ENCODE measurements at regions not wholly inside any gene's neighbourhood (a gene's known extent, or its start where the extent isn't known, plus 50 kb on each side); places are given as distances from the start of the nearest gene placed in this dataset.

GRCh38 chr1:221448585-221449175, 293.2 kb downstream of the DUSP10 start:
- DNase-seq (ENCODE audit: insufficient read length, low spot score) (no peak), FAIRE-seq (no peak)
- TF ChIP-seq POLR2A (IDR thresholded peaks at IDR 0.05; ENCODE audit: low read depth, low read length), result no peak

GRCh38 chr1:221449194-221449593, 292.7 kb downstream of the DUSP10 start:
- no peak for DNase-seq (ENCODE audit: insufficient read length, low spot score)
- no peak for TF ChIP-seq POLR2A (IDR thresholded peaks at IDR 0.05; ENCODE audit: low read depth, low read length)
- FAIRE-seq, result no peak

- no peak for DNase-seq (ENCODE audit: insufficient read length, low spot score)
- peak; percentile 6 for FAIRE-seq
- TF ChIP-seq POLR2A (IDR thresholded peaks at IDR 0.05; ENCODE audit: low read depth, low read length), result no peak
These were observed 292.0 kb downstream of the DUSP10 start for GRCh38 chr1:221449801-221450470.

- no peak for TF ChIP-seq POLR2A (IDR thresholded peaks at IDR 0.05; ENCODE audit: low read depth, low read length)
- no peak for FAIRE-seq
- no peak for DNase-seq (ENCODE audit: insufficient read length, low spot score)
These were observed 290.1 kb downstream of the DUSP10 start for GRCh38 chr1:221451741-221452140.

GRCh38 chr1:221454096-221454495, 287.8 kb downstream of the DUSP10 start:
- FAIRE-seq (no peak), DNase-seq (ENCODE audit: insufficient read length, low spot score) (no peak)
- TF ChIP-seq POLR2A (IDR thresholded peaks at IDR 0.05; ENCODE audit: low read depth, low read length), result no peak

- DNase-seq (ENCODE audit: insufficient read length, low spot score) (no peak), FAIRE-seq (no peak)
- TF ChIP-seq POLR2A (IDR thresholded peaks at IDR 0.05; ENCODE audit: low read depth, low read length), result no peak
These were observed 285.0 kb downstream of the DUSP10 start for GRCh38 chr1:221456918-221457317.

- no peak for TF ChIP-seq POLR2A (IDR thresholded peaks at IDR 0.05; ENCODE audit: low read depth, low read length)
- FAIRE-seq, result no peak
- DNase-seq (ENCODE audit: insufficient read length, low spot score), result no peak
These were observed 284.0 kb downstream of the DUSP10 start for GRCh38 chr1:221457685-221458446.

GRCh38 chr1:221458447-221459156, 283.3 kb downstream of the DUSP10 start:
- no peak for TF ChIP-seq POLR2A (IDR thresholded peaks at IDR 0.05; ENCODE audit: low read depth, low read length)
- FAIRE-seq (no peak), DNase-seq (ENCODE audit: insufficient read length, low spot score) (no peak)

GRCh38 chr1:221459558-221459957, 282.3 kb downstream of the DUSP10 start:
- TF ChIP-seq POLR2A (IDR thresholded peaks at IDR 0.05; ENCODE audit: low read depth, low read length), result no peak
- no peak for FAIRE-seq
- no peak for DNase-seq (ENCODE audit: insufficient read length, low spot score)

GRCh38 chr1:221462345-221462744, 279.5 kb downstream of the DUSP10 start:
- TF ChIP-seq POLR2A (IDR thresholded peaks at IDR 0.05; ENCODE audit: low read depth, low read length), result no peak
- no peak for FAIRE-seq
- DNase-seq (ENCODE audit: insufficient read length, low spot score), result no peak

- no peak for TF ChIP-seq POLR2A (IDR thresholded peaks at IDR 0.05; ENCODE audit: low read depth, low read length)
- no peak for FAIRE-seq
- DNase-seq (ENCODE audit: insufficient read length, low spot score), result no peak
These were observed 273.3 kb downstream of the DUSP10 start for GRCh38 chr1:221468546-221468945.

GRCh38 chr1:221469476-221469875, 272.4 kb downstream of the DUSP10 start:
- TF ChIP-seq POLR2A (IDR thresholded peaks at IDR 0.05; ENCODE audit: low read depth, low read length), result no peak
- no peak for DNase-seq (ENCODE audit: insufficient read length, low spot score)
- no peak for FAIRE-seq

GRCh38 chr1:221470000-221470698, 271.7 kb downstream of the DUSP10 start:
- TF ChIP-seq POLR2A (IDR thresholded peaks at IDR 0.05; ENCODE audit: low read depth, low read length), result no peak
- FAIRE-seq, result no peak
- DNase-seq (ENCODE audit: insufficient read length, low spot score), result no peak

Data from H54 (cell line).